K562 (cell line): ENCODE measurements at regions not wholly inside any gene's neighbourhood (a gene's known extent, or its start where the extent isn't known, plus 50 kb on each side); places are given as distances from the start of the nearest gene placed in this dataset.

Experiments used
- TF ChIP-seq, protein P1 (sequence below), 2 experiments: IDR thresholded peaks in 1 of 2; conservative IDR thresholded peaks in 1 of 2; 2 replicates each; pipeline ENCODE4 v1.6.1; 2016; ENCODE audit warnings: low read depth in 2 of 2, mild to moderate bottlenecking in 1 of 2, missing compliant biosample characterization in 1 of 2, missing genetic modification characterization in 1 of 2, moderate library complexity in 1 of 2

DNA sequence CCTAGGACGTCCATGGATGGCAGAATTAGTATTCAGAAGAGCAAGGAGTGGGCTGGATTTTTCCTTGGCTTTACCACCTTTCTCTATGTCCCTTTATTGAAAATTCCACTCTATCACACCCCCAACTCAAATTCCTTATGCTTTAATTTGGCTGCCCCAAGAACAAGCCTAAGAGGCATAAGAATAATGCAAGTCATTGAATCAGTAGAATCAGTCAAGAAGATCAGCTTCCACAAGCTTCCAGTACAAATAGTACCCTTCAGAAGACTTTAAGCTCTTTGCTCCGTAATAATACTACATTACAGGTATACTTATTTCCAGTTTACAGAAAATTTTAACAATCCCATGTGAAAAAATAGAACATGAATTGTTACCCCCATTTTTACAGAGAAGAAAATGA, 51.0 kb upstream of the SNAP25 start (continued):
- TF ChIP-seq, protein P1, sequence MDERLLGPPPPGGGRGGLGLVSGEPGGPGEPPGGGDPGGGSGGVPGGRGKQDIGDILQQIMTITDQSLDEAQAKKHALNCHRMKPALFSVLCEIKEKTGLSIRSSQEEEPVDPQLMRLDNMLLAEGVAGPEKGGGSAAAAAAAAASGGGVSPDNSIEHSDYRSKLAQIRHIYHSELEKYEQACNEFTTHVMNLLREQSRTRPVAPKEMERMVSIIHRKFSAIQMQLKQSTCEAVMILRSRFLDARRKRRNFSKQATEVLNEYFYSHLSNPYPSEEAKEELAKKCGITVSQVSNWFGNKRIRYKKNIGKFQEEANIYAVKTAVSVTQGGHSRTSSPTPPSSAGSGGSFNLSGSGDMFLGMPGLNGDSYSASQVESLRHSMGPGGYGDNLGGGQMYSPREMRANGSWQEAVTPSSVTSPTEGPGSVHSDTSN (CRISPR knock-in tag; IDR thresholded peaks at IDR 0.05; ENCODE audit: low read depth): no peak
- TF ChIP-seq, protein P1 (tag; conservative IDR thresholded peaks at IDR 0.05; ENCODE audit: low read depth): no peak
